ENCODE measurements at regions not wholly inside any gene's neighbourhood (a gene's known extent, or its start where the extent isn't known, plus 50 kb on each side); places are given as distances from the start of the nearest gene placed in this dataset.

DNA sequence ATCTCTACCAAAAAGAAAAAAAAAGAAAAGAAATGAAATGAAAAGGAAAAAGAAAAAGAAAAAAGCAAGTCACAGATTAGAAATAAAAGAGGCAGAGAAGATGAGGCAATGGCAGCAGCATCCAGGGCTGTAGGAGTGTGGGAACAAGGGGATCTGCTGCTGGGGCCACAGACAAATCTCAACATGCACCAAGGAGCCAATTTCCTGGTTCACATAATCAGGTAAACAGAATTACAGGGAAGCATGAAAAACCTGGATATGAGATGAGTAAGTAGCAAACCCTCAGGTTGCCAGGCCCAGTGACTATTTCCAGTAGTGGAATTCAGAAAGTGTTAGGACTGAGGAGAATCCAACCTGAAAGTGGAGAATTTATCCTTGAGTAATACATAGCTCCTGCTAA, 77.4 kb upstream of the ARHGAP28 start:
- ATAC-seq = no peak
- intact Hi-C loops (cut with DNase I) = no loop called here

DNA sequence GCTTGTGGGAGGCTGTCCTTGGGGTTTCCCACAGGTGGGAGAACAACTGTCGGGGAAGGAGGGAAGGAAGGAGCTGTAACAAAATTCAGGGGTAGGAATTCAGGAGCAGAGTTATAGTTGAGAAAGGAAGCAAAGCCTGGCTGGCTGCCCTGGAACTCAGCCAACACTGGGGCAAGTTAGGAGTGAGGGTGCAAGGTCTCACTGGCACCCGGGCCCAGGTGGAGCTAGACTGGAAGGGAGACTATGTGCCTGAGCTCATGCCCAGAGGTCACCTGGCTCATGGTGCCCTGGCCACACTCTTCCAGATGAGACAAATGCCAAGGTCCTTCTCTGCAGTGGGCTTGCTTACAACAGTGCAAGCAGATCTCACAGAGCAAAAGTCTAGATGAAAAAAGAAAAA, 75.6 kb upstream of the ARHGAP28 start:
- DNase-seq (no peak), ATAC-seq (no peak)
- Histone ChIP-seq H3K9me3 (ENCODE audit: control insufficient read depth, low read length) (no peaks in the 10 kb centered on the region), H3K4me3 (ENCODE audit: low read length) (no peak overlapping the region), H3K4me1 (ENCODE audit: control insufficient read depth, insufficient read depth, low read length) (no peaks in the 10 kb centered on the region), H3K27ac (ENCODE audit: low read length) (no peak overlapping the region), H3K27me3 (ENCODE audit: control insufficient read depth, insufficient read depth) (no peaks in the 10 kb centered on the region)
- intact Hi-C loops (cut with DNase I) = no loop called here
- WGBS = 55% methylated on average over 2 of the region's 2 CpGs

More for the DNA sequence above, 77.4 kb upstream of the ARHGAP28 start:
- Histone ChIP-seq H3K4me1 (ENCODE audit: control insufficient read depth, insufficient read depth, low read length) (no peaks in the 10 kb centered on the region), H3K27me3 (ENCODE audit: control insufficient read depth, insufficient read depth) (no peaks in the 10 kb centered on the region), H3K4me3 (ENCODE audit: low read length) (no peak overlapping the region), H3K9me3 (ENCODE audit: control insufficient read depth, low read length) (no peaks in the 10 kb centered on the region), H3K27ac (ENCODE audit: low read length) (no peak overlapping the region)
- no peak for DNase-seq

DNA sequence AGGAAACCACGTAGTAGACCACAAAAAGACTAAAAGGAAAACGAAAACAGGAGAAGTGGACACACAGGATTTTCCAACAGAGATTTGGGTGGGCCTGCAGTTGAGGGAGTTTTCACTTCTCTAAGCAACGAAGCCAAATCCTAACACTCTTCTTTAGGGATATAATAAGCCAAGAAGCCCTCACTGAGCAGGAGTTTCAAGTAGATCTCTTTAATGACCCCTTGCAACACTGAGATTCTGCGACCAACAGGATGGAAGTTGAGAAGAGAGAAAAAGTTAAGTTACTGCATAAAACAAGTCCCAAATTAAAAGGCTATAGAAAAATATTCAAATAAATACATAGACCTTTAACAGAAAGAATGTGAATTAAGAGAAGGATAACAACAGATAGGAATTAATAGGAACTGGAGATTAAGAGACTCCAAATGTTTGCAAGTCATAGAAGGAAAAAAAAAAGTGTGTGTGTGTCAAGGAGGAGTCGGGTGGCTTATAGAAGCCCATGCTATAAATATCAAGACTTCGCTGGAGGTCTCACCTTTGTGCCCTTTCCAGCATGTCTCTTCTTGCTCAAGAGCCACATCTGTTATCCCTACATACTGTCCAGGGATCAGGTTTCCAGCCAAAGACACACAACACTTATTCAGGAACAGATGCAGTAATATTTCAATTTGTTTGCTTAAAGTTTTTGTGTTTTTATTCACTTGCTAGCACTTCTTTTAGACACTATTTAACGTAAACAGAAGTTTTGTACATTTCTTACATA, 69.4 kb upstream of the ARHGAP28 start:
- no peak for ATAC-seq
- 76% methylated on average over 7 of the region's 7 CpGs for WGBS
- no peak for DNase-seq
- H3K4me3 ChIP-seq (ENCODE audit: low read length) = no peak overlapping the region
- H3K9me3 ChIP-seq (ENCODE audit: control insufficient read depth, low read length) = no peaks in the 10 kb centered on the region
- H3K27me3 ChIP-seq (ENCODE audit: control insufficient read depth, insufficient read depth) = no peaks in the 10 kb centered on the region
- no peak overlapping the region for H3K27ac ChIP-seq (ENCODE audit: low read length)
- intact Hi-C loops (cut with DNase I) = no loop called here
- H3K4me1 ChIP-seq (ENCODE audit: control insufficient read depth, insufficient read depth, low read length) = no peaks in the 10 kb centered on the region

DNA sequence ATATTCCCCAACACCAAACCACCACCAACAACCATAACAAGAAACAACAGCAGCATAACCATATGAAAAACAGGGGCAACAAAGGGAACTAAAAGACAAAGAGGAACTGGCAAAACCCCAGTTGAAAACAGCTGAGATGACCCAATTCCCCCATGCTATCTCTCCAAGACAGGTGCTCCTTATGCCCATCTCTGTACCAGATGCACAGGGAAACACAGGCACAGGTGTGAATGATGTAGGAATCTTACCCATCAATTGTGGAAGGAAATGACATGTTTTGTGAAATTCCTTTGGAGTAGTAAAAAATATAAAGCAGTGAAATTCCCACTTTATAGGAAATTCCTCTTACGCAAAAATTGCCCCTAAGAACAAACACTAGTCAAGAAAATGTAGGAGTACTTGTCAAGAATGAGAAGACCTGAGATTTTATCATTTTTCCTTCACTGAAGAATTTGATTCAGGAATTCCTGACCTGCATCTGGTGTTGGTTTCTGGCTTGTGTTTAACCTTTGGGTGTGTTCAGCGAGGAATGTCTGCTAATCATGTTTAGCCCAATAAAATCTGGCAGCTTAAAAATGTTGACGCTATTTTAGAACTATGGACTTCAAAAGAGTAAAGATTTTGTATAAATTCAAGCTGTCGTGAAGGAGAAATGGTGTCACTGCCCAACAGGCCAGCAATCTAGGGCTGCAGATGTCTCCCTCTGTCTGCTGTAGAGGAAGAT, 67.7 kb upstream of the ARHGAP28 start:
- Histone ChIP-seq H3K9me3 (ENCODE audit: control insufficient read depth, low read length) (no peaks in the 10 kb centered on the region), H3K4me3 (ENCODE audit: low read length) (no peak overlapping the region), H3K27me3 (ENCODE audit: control insufficient read depth, insufficient read depth) (no peaks in the 10 kb centered on the region), H3K27ac (ENCODE audit: low read length) (no peak overlapping the region), H3K4me1 (ENCODE audit: control insufficient read depth, insufficient read depth, low read length) (no peaks in the 10 kb centered on the region)
- DNase-seq (no peak), ATAC-seq (no peak)
- 51% methylated on average over 4 of the region's 4 CpGs for WGBS
- intact Hi-C loops (cut with DNase I) = no loop called here

DNA sequence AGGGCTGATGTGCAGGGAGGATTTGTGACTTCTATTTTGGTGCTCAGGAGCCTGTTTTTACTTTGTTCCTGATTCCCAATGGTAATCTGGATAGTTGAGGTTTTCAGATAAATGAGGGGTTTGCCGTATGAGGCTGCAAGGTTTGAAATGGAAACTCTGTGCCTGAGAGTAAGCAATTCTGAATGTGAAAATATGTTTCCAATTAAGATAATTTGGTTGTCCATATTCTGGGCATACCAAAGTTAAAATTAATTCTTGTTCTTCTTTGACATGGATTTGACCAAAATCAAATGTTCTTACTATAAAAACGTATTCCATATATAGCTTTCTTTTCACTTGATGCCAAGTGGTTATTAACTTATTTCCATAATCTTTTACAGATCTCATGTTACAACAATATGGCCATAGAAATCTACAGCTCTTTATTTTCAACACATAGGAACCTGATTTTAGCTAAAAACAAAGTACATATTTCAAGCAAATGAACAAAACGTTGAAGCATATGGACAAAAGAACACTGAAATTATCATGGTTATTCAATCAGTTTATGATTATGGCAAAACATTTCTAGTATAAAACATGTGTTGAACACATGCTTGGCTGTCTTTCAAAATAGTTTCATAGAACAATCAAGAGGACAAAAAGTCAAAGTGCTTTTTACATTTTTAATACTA, 63.4 kb upstream of the ARHGAP28 start:
- intact Hi-C loops (cut with DNase I) = no loop called here
- 36% methylated on average over 3 of the region's 3 CpGs for WGBS
- no peak for DNase-seq
- ATAC-seq = no peak
- Histone ChIP-seq H3K4me3 (ENCODE audit: low read length) (no peak overlapping the region), H3K9me3 (ENCODE audit: control insufficient read depth, low read length) (no peaks in the 10 kb centered on the region), H3K4me1 (ENCODE audit: control insufficient read depth, insufficient read depth, low read length) (no peaks in the 10 kb centered on the region), H3K27me3 (ENCODE audit: control insufficient read depth, insufficient read depth) (no peaks in the 10 kb centered on the region), H3K27ac (ENCODE audit: low read length) (no peak overlapping the region)

DNA sequence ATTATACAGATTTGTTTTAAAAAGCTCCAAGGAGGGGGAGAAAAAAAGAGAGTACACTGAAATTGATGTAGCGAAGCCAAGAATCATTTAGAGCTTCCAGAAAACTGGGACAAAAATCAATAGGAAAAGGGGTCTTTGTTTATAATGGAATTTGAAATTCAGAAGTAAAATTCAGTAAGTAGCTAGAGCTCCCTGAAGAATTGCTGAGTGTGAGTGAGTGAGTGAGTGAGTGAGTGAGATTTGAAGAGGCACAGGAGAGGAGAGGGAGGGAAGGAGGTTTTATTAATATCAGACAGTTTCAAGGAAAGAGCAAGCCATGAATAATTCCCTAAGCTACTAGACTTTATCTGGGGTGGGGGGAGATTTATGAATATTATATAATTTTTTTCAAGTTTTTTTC, 60.7 kb upstream of the ARHGAP28 start:
- DNase-seq (no peak), ATAC-seq (no peak)
- no peaks in the 10 kb centered on the region for H3K9me3 ChIP-seq (ENCODE audit: control insufficient read depth, low read length)
- no peaks in the 10 kb centered on the region for H3K4me1 ChIP-seq (ENCODE audit: control insufficient read depth, insufficient read depth, low read length)
- no peak overlapping the region for H3K4me3 ChIP-seq (ENCODE audit: low read length)
- no peak overlapping the region for H3K27ac ChIP-seq (ENCODE audit: low read length)
- no peaks in the 10 kb centered on the region for H3K27me3 ChIP-seq (ENCODE audit: control insufficient read depth, insufficient read depth)
- 85% methylated on average over 1 of the region's 1 CpG for WGBS
- intact Hi-C loops (cut with DNase I) = no loop called here

DNA sequence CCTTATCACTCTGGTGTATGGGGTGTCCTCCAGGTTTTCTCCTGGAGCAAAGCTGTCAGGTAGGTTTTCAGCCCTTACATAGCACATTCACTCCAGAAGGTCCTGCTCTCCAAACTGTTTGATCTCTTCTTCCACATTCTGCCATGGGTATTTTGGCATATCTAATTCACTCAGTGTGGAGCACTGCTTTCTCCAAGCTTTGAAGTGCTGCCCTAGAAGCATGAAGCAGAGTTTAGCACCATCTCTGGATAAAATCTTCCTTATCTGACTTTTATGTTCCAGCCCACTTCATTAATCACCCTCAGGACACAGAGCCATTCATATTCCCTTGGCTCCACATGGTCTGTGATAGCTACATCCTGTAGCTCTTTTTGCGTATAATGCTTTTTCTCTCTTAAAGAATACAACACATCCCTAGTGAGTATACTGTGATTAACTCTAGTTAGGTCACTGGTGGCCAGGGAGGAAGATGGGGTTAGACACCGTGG, 56.7 kb upstream of the ARHGAP28 start:
- ATAC-seq (no peak), DNase-seq (no peak)
- intact Hi-C loops (cut with DNase I) = no loop called here
- H3K9me3 ChIP-seq (ENCODE audit: control insufficient read depth, low read length) = no peaks in the 10 kb centered on the region
- H3K4me1 ChIP-seq (ENCODE audit: control insufficient read depth, insufficient read depth, low read length) = no peaks in the 10 kb centered on the region
- no peak overlapping the region for H3K27ac ChIP-seq (ENCODE audit: low read length)
- WGBS = 61% methylated on average over 2 of the region's 2 CpGs
- no peak overlapping the region for H3K4me3 ChIP-seq (ENCODE audit: low read length)
- no peaks in the 10 kb centered on the region for H3K27me3 ChIP-seq (ENCODE audit: control insufficient read depth, insufficient read depth)

DNA sequence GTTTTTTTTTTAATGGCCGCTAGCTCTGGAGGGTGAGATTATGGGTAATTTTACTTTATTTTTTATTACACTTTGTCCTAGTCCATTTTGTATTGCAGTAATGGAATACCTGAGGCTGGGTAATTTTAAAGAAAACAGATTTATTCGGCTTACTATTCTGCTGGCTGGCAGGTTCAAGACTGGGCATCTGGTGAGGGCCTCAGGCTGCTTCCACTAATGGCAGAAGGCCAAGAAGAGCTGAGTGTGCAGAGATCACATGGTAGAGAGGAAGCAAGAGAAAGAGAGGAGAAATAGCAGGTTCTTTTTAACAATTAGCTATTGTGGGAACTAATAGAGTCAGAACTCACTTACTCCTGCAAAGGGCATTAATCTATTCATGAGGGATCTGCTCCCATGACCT, 52.4 kb upstream of the ARHGAP28 start:
- no peaks in the 10 kb centered on the region for H3K27me3 ChIP-seq (ENCODE audit: control insufficient read depth, insufficient read depth)
- H3K27ac ChIP-seq (ENCODE audit: low read length) = no peak overlapping the region
- no peaks in the 10 kb centered on the region for H3K4me1 ChIP-seq (ENCODE audit: control insufficient read depth, insufficient read depth, low read length)
- H3K4me3 ChIP-seq (ENCODE audit: low read length) = no peak overlapping the region
- intact Hi-C loops (cut with DNase I) = no loop called here
- ATAC-seq (no peak), DNase-seq (no peak)
- WGBS = 96% methylated on average over 2 of the region's 2 CpGs
- H3K9me3 ChIP-seq (ENCODE audit: control insufficient read depth, low read length) = no peaks in the 10 kb centered on the region

DNA sequence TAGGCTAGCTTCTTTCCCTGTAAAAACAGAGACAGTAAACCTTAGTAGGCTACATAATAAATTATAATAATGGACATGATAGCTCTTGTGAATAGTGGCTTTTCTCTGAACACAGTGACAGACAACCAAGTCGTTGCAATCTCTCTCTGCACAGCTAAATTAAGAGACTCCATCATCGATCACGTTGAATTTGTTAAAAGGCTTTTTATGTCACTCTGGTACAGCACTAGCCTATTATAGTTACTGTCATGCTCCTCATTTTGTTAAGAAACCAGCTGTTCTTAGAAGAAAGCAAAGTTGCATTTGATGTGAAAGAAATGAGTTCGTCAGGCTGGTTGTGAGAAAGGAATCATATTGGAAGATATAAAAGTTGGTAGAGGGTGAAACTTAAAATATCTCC, 50.3 kb upstream of the ARHGAP28 start:
- DNase-seq (no peak), ATAC-seq (no peak)
- Histone ChIP-seq H3K4me3 (ENCODE audit: low read length) (no peak overlapping the region), H3K27me3 (ENCODE audit: control insufficient read depth, insufficient read depth) (no peaks in the 10 kb centered on the region), H3K9me3 (ENCODE audit: control insufficient read depth, low read length) (no peaks in the 10 kb centered on the region), H3K4me1 (ENCODE audit: control insufficient read depth, insufficient read depth, low read length) (no peaks in the 10 kb centered on the region), H3K27ac (ENCODE audit: low read length) (no peak overlapping the region)
- WGBS = 53% methylated on average over 4 of the region's 4 CpGs
- intact Hi-C loops (cut with DNase I) = no loop called here
